SKM-1 (cell line): ENCODE measurements at regions not wholly inside any gene's neighbourhood (a gene's known extent, or its start where the extent isn't known, plus 50 kb on each side); places are given as distances from the start of the nearest gene placed in this dataset.
"Not testable (repeated sequence)": the region's sequence is repeated elsewhere in the genome, so short reads cannot be mapped to it uniquely, and the experiment has no call there.

Experiments
- DNase-seq: peaks from one replicate; lab custom pipeline; 2025; ENCODE audit not compliant: unreplicated experiment; lab: John Stamatoyannopoulos, UW

DNA sequence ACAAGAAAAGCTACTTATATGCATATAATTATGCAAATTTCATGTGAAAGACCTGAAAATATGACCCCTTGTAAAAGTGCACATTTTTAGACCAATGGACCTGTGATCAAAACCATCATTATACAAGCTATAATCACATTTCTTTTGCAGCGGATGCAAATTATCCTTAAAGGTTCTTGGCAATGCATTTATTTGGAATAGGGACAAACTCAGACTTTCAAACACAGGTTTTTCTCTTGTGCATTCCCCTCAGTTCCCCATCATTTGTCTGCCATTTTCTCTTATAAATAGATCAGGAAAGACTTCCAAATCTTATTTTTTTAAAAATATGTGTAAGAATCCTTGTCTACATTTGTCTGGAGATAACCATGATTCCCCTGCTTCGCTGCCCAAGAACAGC lies 954.2 kb upstream of the NRXN1 start:
- DNase-seq = no peak

GRCh38 chr2:51981783-51982182 lies 949.9 kb upstream of the NRXN1 start:
- no peak for DNase-seq

DNA sequence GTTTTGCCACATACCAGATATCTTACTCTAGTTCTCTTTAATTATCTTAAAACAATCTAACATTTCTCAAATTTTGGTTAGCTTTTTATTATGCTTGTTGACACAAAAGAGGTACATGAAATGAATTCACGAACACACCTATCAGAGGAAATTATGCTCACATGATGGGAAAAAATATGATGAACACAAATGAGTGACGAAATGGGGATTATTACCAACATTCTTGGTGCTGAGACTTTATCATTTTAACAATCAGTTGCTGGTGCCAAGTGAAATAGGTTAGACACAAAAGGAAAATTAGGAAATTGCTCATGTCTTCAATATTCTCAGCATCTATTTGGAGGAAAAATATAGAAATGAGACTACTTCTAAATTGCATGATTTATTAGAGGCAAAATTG lies 944.7 kb upstream of the NRXN1 start:
- no peak for DNase-seq

DNA sequence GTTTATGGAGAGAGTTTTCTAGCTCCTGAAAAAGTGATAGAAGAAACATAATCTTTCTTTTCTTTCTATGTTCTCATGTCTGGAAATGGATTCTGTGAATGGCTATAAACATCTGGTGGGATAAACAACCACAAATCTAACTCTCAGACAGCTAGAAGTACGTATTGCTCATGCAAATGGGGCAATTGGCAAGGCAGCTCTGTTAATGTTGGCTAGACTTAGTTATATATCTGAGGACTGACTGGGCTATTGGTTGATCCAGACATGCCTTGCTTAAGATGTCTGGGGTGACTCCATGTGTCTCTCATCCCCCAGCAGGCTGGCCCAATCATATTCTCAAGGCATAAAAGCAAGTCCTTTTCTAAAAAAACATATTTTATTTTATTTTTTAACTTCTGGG lies 939.2 kb upstream of the NRXN1 start:
- no peak for DNase-seq

DNA sequence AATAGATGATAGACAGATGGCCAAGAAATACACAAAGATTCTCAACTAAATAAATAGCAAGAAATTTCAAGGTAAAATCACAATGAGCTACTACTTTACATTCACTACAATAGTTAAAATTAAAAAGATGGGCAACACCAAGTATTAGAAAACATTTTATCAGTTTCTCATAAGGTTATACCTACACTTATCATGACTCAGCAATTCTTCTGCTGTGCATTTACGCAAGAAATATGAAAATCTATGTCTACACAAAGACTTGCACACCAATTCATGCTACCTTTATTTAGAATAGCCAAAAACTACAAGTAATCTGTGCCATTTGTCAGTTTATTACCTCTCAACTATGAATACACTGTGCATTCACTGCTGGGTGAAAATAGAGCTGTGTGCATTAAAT lies 937.4 kb upstream of the NRXN1 start:
- no peak for DNase-seq

DNA sequence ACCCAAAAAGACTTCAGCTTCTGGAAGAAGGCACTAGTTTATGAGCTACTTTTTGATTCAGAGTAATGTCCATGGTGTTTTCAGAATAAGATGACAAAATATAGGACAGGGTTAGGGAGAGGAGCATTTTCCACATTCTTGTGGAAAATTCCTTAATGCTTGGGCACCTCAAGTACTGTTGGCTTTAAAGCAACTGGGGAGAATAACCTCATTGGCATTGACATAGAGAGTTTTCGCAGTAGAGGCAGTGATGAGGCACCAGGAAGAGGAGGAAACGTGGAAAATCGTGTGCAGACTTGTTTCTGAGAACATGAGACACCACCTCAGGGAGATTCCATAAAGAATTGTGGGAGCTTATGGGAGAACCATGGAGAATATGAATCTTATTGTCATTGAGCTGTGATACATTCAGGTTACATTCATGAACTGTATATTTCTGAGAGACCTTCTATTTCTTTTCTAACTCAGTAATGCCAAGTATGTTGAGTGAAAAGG lies 929.0 kb upstream of the NRXN1 start:
- DNase-seq = no peak

DNA sequence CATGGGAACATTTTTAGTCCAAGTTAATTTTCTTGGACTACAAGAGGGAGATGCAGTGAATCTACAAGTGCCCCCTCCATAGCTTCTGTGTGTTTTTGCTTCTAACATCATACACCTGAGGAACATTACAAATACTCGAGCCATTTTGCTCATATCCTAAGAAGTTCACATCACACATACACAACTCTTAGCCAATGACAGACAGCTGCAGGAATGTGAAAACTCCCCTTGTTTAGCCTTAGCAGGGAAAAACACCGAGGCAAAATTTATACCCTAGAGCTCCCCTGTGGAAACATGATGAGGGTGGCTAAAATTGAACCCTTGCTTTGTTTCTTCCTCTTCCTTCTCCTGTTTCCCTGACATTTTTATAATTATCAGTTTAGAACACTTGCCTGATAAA lies 928.3 kb upstream of the NRXN1 start:
- DNase-seq = no peak

DNA sequence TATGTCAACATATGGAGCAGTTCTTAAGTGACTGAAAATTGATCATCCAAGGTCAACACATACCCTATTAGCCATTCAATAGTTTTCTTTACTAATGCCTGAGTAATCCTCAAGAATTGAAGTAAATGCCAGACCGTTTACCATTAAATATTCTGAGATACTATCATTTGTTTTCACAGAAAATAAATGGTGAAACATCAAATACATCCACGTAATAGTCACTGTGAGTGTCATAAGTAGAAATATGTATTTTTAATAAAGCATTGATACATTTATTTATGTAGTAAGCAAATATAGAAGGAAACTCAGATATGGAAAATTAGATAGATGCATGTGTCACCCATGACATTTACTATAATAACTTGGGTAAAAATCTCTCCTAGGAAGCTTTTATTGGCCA lies 927.8 kb upstream of the NRXN1 start:
- DNase-seq = no peak

DNA sequence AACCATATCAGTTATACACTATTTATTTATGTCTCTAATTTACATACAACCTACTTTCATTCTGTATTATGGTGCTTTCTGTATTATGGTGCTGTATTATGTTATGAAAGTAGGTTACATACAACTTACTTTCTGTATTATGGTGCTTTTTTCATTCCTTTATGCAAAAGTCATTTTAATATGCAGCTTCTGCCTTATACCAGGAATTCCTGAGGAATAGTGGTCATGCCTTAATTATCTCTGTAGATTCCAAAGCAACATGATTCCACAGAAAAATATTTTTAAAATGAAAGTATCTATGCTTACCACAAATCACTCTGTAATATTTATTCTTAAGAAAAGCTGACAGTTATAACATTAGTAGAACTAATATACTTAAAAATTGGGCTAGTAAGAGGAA lies 922.0 kb upstream of the NRXN1 start:
- DNase-seq = no peak

GRCh38 chr2:51921076-51921475 lies 889.1 kb upstream of the NRXN1 start:
- no peak for DNase-seq

GRCh38 chr2:51920509-51920908 lies 888.6 kb upstream of the NRXN1 start:
- no peak for DNase-seq

GRCh38 chr2:51919395-51919794 lies 887.5 kb upstream of the NRXN1 start:
- DNase-seq = no peak

GRCh38 chr2:51918113-51918512 lies 886.2 kb upstream of the NRXN1 start:
- DNase-seq = peak; percentile 37

DNA sequence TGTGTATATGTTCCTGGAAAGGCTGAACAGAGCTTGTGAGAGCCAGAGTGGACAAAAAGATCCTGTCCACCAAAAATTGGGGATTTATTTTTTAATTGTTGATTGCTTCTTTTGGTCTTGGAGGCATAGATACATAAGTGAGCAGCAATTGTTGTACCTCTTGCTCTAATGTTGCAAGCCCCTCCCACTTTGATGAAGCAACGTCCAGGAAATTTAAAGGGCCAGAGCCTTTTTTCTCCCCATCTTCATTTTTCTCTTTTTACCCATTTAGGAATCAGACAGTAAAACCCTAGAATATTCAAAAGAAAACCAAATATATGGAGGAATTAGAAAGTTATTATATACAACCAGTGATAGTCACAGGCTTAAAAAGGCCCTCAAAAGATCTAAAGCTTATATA lies 871.8 kb upstream of the NRXN1 start:
- DNase-seq = no peak

- no peak for DNase-seq
Measured at GRCh38 chr2:51899643-51900042, 867.7 kb upstream of the NRXN1 start.

DNA sequence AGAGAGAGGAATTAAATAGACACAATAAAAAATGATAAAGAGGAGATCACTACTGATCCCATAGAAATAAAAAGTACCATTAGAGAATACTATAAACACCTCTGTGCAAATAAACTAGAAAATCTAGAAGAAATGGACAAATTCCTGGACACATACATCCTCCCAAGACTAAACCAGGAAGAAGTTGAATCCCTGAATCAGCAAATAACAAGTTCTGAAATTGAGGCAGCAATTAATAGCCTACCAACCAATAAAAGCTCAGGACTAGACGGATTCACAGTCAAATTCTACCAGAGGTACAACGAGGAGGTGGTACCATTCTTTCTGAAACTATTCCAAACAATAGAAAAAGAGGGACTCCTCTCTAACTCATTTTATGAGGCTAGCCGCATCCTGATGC lies 862.7 kb upstream of the NRXN1 start:
- not testable (repeated sequence) for DNase-seq

GRCh38 chr2:51888120-51888519 lies 856.2 kb upstream of the NRXN1 start:
- DNase-seq = no peak

GRCh38 chr2:51881673-51882072 lies 849.7 kb upstream of the NRXN1 start:
- DNase-seq = no peak

DNA sequence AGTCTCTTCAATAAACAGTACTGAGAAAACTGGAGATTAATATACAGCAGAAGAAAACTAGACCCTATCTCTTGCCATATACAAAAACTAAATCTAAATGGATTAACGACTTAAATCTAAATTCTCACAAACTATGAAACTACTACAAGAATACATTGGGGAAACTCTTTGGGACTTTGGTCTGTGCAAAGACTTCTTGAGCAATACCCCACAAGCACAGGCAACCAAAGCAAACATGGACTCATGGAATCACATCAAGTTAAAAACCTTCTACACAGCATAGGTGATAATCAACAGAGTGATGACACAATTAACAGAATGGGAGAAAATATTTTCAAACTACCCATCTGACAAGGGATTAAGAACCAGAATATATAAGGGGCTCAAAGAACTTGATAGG lies 848.2 kb upstream of the NRXN1 start:
- no peak for DNase-seq

- DNase-seq = no peak
Measured at GRCh38 chr2:51866361-51866760, 834.4 kb upstream of the NRXN1 start.

DNA sequence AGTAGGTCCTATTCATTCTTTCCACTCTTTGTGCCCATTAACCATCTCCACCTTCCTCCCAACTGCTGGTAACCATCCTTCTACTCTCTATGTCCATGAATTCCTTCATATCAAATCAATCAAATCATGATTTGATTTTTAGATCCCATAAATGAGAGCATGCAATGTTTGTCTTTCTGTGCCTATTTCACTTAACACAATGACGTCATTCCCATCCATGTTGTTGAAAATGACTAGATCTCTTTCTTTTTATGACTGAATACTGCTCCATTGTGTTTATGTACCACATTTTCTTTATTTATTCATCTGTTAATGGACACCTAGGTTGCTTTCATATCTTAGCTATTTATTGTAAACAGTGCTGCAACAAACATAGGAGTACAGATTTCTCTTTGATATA lies 827.3 kb upstream of the NRXN1 start:
- DNase-seq = no peak

DNA sequence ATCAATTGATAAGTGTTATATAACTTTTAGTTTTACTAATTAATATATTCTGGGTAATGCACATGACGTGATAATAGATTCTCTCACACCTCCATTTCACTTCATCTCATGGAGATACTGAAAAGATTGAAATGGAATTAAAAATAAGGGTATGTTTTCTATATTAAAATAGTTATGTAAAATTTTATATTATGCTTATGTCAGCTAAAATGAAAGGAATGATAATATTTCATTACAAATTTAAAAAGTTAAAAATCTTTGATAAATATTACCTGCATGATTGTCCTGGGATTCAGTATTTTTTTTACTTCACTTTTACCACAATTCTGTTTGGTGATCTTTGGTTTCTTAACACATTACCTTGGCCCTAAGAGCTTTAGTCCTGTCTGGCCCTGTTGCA lies 823.8 kb upstream of the NRXN1 start:
- DNase-seq = no peak

GRCh38 chr2:51846796-51847195 lies 814.9 kb upstream of the NRXN1 start:
- DNase-seq = no peak

- DNase-seq = no peak
Measured at GRCh38 chr2:51846018-51846417, 814.1 kb upstream of the NRXN1 start.
